H1 (cell line): ENCODE measurements at regions not wholly inside any gene's neighbourhood (a gene's known extent, or its start where the extent isn't known, plus 50 kb on each side); places are given as distances from the start of the nearest gene placed in this dataset.

Experiments used
- GABPA ChIP-seq: IDR thresholded peaks from 2 replicates; pipeline ENCODE4 v1.6.1; 2011; ENCODE audit warnings: mild to moderate bottlenecking, low read length, moderate library complexity, borderline replicate concordance; ENCODE audit not compliant: insufficient read depth
- HDAC6 ChIP-seq: IDR thresholded peaks from one replicate; pipeline ENCODE4 v1.7.1; 2012; ENCODE audit warnings: low read depth, mild to moderate bottlenecking, inconsistent platforms, low read length, moderate library complexity

DNA sequence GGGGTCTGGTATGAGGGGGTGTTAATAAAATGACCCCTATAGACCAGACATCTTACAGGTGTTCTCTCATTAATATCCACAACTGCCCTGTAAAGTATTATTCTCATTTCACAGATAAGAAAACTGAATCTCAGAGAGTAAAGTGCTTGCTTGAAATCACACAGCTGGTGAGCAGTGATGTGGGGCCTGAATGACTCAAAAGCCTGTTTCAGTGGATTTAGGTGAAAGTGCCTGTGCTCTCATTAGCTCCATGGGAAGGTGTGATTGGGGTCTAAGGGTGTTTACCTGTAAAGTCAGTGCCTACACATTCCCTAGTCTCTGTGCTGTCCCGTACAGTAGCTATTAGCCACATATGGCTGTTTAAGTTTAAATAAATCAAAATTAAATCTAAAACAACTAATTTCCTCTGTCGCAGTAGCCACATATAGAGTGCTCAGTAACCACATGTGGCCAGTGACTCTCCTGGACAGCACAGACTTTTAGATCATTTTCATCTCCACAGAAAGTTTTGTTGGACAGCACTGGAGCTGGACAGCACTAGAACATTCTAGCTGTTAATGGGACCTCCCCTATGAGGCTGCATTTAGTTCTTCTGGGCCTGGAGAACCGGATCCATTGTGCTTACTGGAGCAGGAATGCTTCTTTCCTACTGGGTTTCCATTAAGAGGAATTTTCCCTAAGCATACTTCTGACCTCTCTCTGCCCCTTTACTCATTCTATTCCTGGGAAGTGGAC, 52.5 kb upstream of the SEMA6A start (continued):
- no peak for TF ChIP-seq GABPA
- TF ChIP-seq HDAC6, result no peak
